H1 (cell line): ENCODE measurements at regions not wholly inside any gene's neighbourhood (a gene's known extent, or its start where the extent isn't known, plus 50 kb on each side); places are given as distances from the start of the nearest gene placed in this dataset.

Experiments used
- ASH2L ChIP-seq: fragments of 200-600, 300-600 bp; sonication (generic); IDR thresholded peaks from one replicate; pipeline ENCODE4 v1.7.1; 2017; ENCODE audit warnings: low read length
- BACH1 ChIP-seq: IDR thresholded peaks from 2 replicates; pipeline ENCODE4 v1.6.1; 2012; ENCODE audit warnings: low read length, improper control_type of control experiment
- CHD1 ChIP-seq: IDR thresholded peaks from 2 replicates; pipeline ENCODE4 v1.6.1; 2012; ENCODE audit warnings: low read depth, low read length, improper control_type of control experiment
- E2F6 ChIP-seq: IDR thresholded peaks from 2 replicates; pipeline ENCODE4 v1.6.1; 2012; ENCODE audit warnings: inconsistent platforms
- SP1 ChIP-seq: IDR thresholded peaks from 2 replicates; pipeline ENCODE4 v1.6.1; 2011; ENCODE audit warnings: low read depth, low read length
- TAF1 ChIP-seq: IDR thresholded peaks from 2 replicates; pipeline ENCODE4 v1.6.1; 2011; ENCODE audit warnings: mild to moderate bottlenecking, low read depth, low read length

- TF ChIP-seq E2F6 (no peak), ASH2L (no peak), BACH1 (no peak), SP1 (no peak), CHD1 (no peak), TAF1 (no peak)
Observed at GRCh38 chr6:164178679-164179332, 764.3 kb downstream of the QKI start (continued).
